A549 (cell line): ENCODE measurements at regions not wholly inside any gene's neighbourhood (a gene's known extent, or its start where the extent isn't known, plus 50 kb on each side); places are given as distances from the start of the nearest gene placed in this dataset.

Source experiments
- ATAC-seq, 2 experiments: fragments of 200-7000 bp in 1 of 2; fragments of >200 bp in 1 of 2; cut with Nextera tagmentation in 1 of 2; cut with Tn5 transposase in 1 of 2; 3 replicates each; pipeline versions ENCODE4 v1.8.0 to v1.9.1; 2018 to 2020; ENCODE audit warnings: mild to moderate bottlenecking in 1 of 2, moderate library complexity in 1 of 2
- CTCF ChIA-PET: fragments of 300-600 bp; sonication (Branson Sonifier 250); formaldehyde crosslinking; extraction: SDS; loops from one replicate; lab custom pipeline; 2021; ENCODE audit warnings: antibody characterized with exemption, inconsistent platforms; lab: Yijun Ruan, JAX
- POLR2A ChIA-PET: fragments of 350-600 bp; formaldehyde crosslinking; extraction: SDS; loops from one replicate; lab custom pipeline; 2021; ENCODE audit warnings: antibody characterized with exemption, inconsistent platforms; lab: Yijun Ruan, JAX
- DNase-seq, 2 experiments: peaks; one replicate each; pipeline versions ENCODE4 v3.0.0 to v3.0.0-alpha.2; 2011 to 2016; ENCODE audit warnings: low read depth in 1 of 2, low spot score in 1 of 2
- FAIRE-seq: peaks from 2 replicates; lab custom pipeline; 2011; peaks lifted over from hg19 to GRCh38; lab: Jason Lieb, UNC
- H3K27ac ChIP-seq, 2 experiments: fragments of >200 bp; sonication (Bioruptor Twin); formaldehyde crosslinking; 3 replicates each; pipeline ENCODE4 v1.5.1; 2016 to 2017
- H3K4me1 ChIP-seq: fragments of >200 bp; sonication (Bioruptor Twin); formaldehyde crosslinking; 3 replicates; pipeline ENCODE4 v1.6.1; 2016
- H3K4me2 ChIP-seq: fragments of >200 bp; sonication (Bioruptor Twin); formaldehyde crosslinking; 3 replicates; pipeline ENCODE4 v1.6.1; 2016
- H3K4me3 ChIP-seq: fragments of >200 bp; sonication (Bioruptor Twin); formaldehyde crosslinking; 3 replicates; pipeline ENCODE4 v1.5.1; 2016
- H3K9me3 ChIP-seq: fragments of >200 bp; sonication (Bioruptor Twin); formaldehyde crosslinking; 3 replicates; pipeline ENCODE4 v1.6.1; 2016
- CBX8 ChIP-seq: fragments of 200-600 bp; sonication (generic); IDR thresholded peaks from 2 replicates; pipeline ENCODE4 v1.6.1; 2016
- CEBPB ChIP-seq, 2 experiments: fragments of >200 bp in 1 of 2; sonication (Bioruptor Twin) in 1 of 2; formaldehyde crosslinking in 1 of 2; IDR thresholded peaks; 2 replicates each; pipeline ENCODE4 v1.6.1; 2012 to 2016
- CHD2 ChIP-seq: fragments of 150-350 bp; IDR thresholded peaks from 2 replicates; pipeline ENCODE4 v1.6.1; 2014; ENCODE audit warnings: low read length; ENCODE audit not compliant: partially characterized antibody
- CHD4 ChIP-seq: fragments of 200-600 bp; sonication (generic); IDR thresholded peaks from 2 replicates; pipeline ENCODE4 v1.6.1; 2016; ENCODE audit warnings: antibody characterized with exemption, mild to moderate bottlenecking, borderline replicate concordance
- EHF ChIP-seq: fragments of 250-450 bp; sonication (Bioruptor Pico); IDR thresholded peaks from 2 replicates; pipeline ENCODE4 v1.5.0; 2020; ENCODE audit warnings: mild to moderate bottlenecking
- ESRRA ChIP-seq: fragments of 150-350 bp; IDR thresholded peaks from 2 replicates; pipeline ENCODE4 v1.6.1; 2014; ENCODE audit warnings: mild to moderate bottlenecking, low read length, borderline replicate concordance
- FOSL2 ChIP-seq, 2 experiments: fragments of 450-650 bp in 1 of 2; fragments of >200 bp in 1 of 2; sonication (Bioruptor Twin) in 1 of 2; formaldehyde crosslinking; IDR thresholded peaks; 2 replicates each; pipeline versions ENCODE4 v1.5.0 to v1.6.1; 2016 to 2020; ENCODE audit warnings: mild to moderate bottlenecking in 1 of 2, moderate library complexity in 1 of 2
- HEYL ChIP-seq: fragments of 250-450 bp; sonication (Bioruptor Pico); IDR thresholded peaks from 2 replicates; pipeline ENCODE4 v1.8.0; 2021; ENCODE audit warnings: mild to moderate bottlenecking, moderate library complexity
- HOXB13 ChIP-seq: fragments of 250-450 bp; sonication (Bioruptor Pico); IDR thresholded peaks from 2 replicates; pipeline ENCODE4 v1.5.0; 2020; ENCODE audit warnings: low read depth, mild to moderate bottlenecking, moderate library complexity
- JUN ChIP-seq, 2 experiments: fragments of >200 bp; sonication (Bioruptor Twin); formaldehyde crosslinking; IDR thresholded peaks; 2 replicates in 1 of 2; 3 replicates in 1 of 2; pipeline ENCODE4 v1.6.1; 2016 to 2017
- JUNB ChIP-seq: fragments of >200 bp; sonication (Bioruptor Twin); formaldehyde crosslinking; IDR thresholded peaks from 2 replicates; pipeline ENCODE4 v1.6.1; 2016
- KDM1A ChIP-seq: fragments of 200-600 bp; sonication (generic); IDR thresholded peaks from 2 replicates; pipeline ENCODE4 v1.6.1; 2016; ENCODE audit warnings: low read depth, mild to moderate bottlenecking
- KDM5A ChIP-seq: fragments of 200-600 bp; sonication (generic); IDR thresholded peaks from 2 replicates; pipeline ENCODE4 v1.6.1; 2016; ENCODE audit warnings: antibody characterized with exemption, mild to moderate bottlenecking
- MAFK ChIP-seq: fragments of 450-650 bp; IDR thresholded peaks from 2 replicates; pipeline ENCODE4 v1.6.1; 2014; ENCODE audit not compliant: partially characterized antibody
- MAX ChIP-seq: IDR thresholded peaks from 2 replicates; pipeline ENCODE4 v1.6.1; 2012
- MYC ChIP-seq: IDR thresholded peaks from 2 replicates; pipeline ENCODE4 v1.6.1; 2012; ENCODE audit warnings: mild to moderate bottlenecking, inconsistent platforms, low read length, improper control_type of control experiment, borderline replicate concordance
- PHF8 ChIP-seq: fragments of 200-600 bp; sonication (generic); IDR thresholded peaks from 2 replicates; pipeline ENCODE4 v1.6.1; 2016; ENCODE audit warnings: low read depth, mild to moderate bottlenecking, antibody characterized with exemption, moderate library complexity, borderline replicate concordance
- RAD21 ChIP-seq, 2 experiments: fragments of >200 bp in 1 of 2; sonication (Bioruptor Twin) in 1 of 2; formaldehyde crosslinking in 1 of 2; IDR thresholded peaks in 1 of 2; conservative IDR thresholded peaks in 1 of 2; 2 replicates in 1 of 2; 3 replicates in 1 of 2; pipeline ENCODE4 v1.6.1; 2012 to 2018; ENCODE audit warnings: inconsistent platforms in 1 of 2
- RCOR1 ChIP-seq: fragments of 150-350 bp; IDR thresholded peaks from 2 replicates; pipeline ENCODE4 v1.6.1; 2014; ENCODE audit warnings: antibody characterized with exemption, low read length, low read depth
- RFX5 ChIP-seq: fragments of 450-650 bp; IDR thresholded peaks from 2 replicates; pipeline ENCODE4 v1.7.1; 2014; ENCODE audit warnings: antibody characterized with exemption, mild to moderate bottlenecking, moderate library complexity
- SREBF2 ChIP-seq: fragments of 450-650 bp; IDR thresholded peaks from 2 replicates; pipeline ENCODE4 v1.6.1; 2014; ENCODE audit warnings: mild to moderate bottlenecking, moderate library complexity
- TFCP2L1 ChIP-seq: fragments of 250-450 bp; sonication (Bioruptor Pico); IDR thresholded peaks from 2 replicates; pipeline ENCODE4 v1.5.0; 2021; ENCODE audit warnings: mild to moderate bottlenecking
- TP53 ChIP-seq: fragments of 250-450 bp; sonication (Bioruptor Pico); IDR thresholded peaks from 2 replicates; pipeline ENCODE4 v1.5.0; 2021; ENCODE audit warnings: mild to moderate bottlenecking, moderate library complexity
- ZC3H11A ChIP-seq: fragments of 450-650 bp; IDR thresholded peaks from 2 replicates; pipeline ENCODE4 v1.6.1; 2014; ENCODE audit warnings: antibody characterized with exemption, mild to moderate bottlenecking
- ZFP36 ChIP-seq: fragments of 450-650 bp; IDR thresholded peaks from 2 replicates; pipeline ENCODE4 v1.6.1; 2014; ENCODE audit warnings: borderline replicate concordance; ENCODE audit not compliant: partially characterized antibody
- ZNF302 ChIP-seq: fragments of 250-450 bp; sonication (Bioruptor Pico); IDR thresholded peaks from 2 replicates; pipeline ENCODE4 v1.9.0; 2021; ENCODE audit warnings: inconsistent platforms, mild to moderate bottlenecking, moderate library complexity
- WGBS: methylation state at CpG from one replicate; pipeline ENCODE4 v1.1.6; 2017; ENCODE audit errors: missing lambda C conversion rate; 5-methylcytosine and 5-hydroxymethylcytosine counted together
- TF ChIP-seq, protein P1 (sequence below): fragments of 250-450 bp; sonication (Bioruptor Pico); IDR thresholded peaks from 2 replicates; pipeline ENCODE4 v1.5.0; 2020; ENCODE audit warnings: low read depth, mild to moderate bottlenecking, moderate library complexity
- TF ChIP-seq, protein P2 (sequence below): fragments of 200-600 bp; sonication (generic); IDR thresholded peaks from 2 replicates; pipeline ENCODE4 v1.6.1; 2016; ENCODE audit warnings: antibody characterized with exemption, mild to moderate bottlenecking, moderate library complexity
- TF ChIP-seq, protein P3 (sequence below): IDR thresholded peaks from 2 replicates; pipeline ENCODE4 v1.6.1; 2012
- TF ChIP-seq, protein P4 (sequence below): fragments of 250-450 bp; sonication (Bioruptor Pico); IDR thresholded peaks from 2 replicates; pipeline ENCODE4 v1.5.0; 2021; ENCODE audit warnings: mild to moderate bottlenecking, moderate library complexity, borderline replicate concordance

DNA sequence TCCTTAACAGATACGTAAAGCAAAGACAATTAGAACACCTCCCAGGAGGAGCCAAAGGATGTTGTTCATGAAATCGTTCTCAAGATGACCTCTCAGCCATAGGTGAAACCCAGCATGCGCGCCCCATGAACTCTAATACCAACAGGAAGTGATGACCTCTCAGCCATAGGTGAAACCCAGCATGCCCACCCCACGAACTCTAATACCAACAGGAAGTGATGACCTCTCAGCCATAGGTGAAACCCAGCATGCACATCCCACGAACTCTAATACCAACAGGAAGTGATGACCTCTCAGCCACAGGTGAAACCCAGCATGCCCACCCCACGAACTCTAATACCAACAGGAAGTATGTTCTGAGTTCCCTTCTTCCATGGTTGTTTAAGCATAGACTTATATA, 205.2 kb upstream of the ADARB2 start:
- Histone ChIP-seq H3K27ac (no peak overlapping the region), H3K4me3 (no peak overlapping the region), H3K9me3 (no peaks in the 10 kb centered on the region), H3K4me2 (no peak overlapping the region), H3K4me1 (no peaks in the 10 kb centered on the region)
- 13% methylated on average over 7 of the region's 7 CpGs for WGBS
- no peak for ATAC-seq
- DNase-seq, result no peak
- no peak for TF ChIP-seq KDM1A
- TF ChIP-seq RCOR1, result no peak
- TF ChIP-seq ZNF302 (CRISPR knock-in tag), result no peak
- no peak for TF ChIP-seq PHF8
- no peak for TF ChIP-seq CHD2
- CTCF ChIA-PET, result no interaction called here
- no peak for FAIRE-seq
- POLR2A ChIA-PET, result no interaction called here

GRCh38 chr10:1939016-1939415, 201.7 kb upstream of the ADARB2 start:
- H3K4me1 ChIP-seq, result no peaks in the 10 kb centered on the region
- no peak for TF ChIP-seq TP53 (CRISPR knock-in tag)
- TF ChIP-seq MAX, result no peak
- no peak for TF ChIP-seq EHF
- TF ChIP-seq FOSL2 (IDR thresholded peaks at IDR 0.05), result no peak
- TF ChIP-seq FOSL2 (CRISPR knock-in tag; IDR thresholded peaks at IDR 0.05), result no peak
- no peak for TF ChIP-seq ZC3H11A
- no peak for TF ChIP-seq CBX8
- TF ChIP-seq HOXB13, result no peak
- TF ChIP-seq JUN (IDR thresholded peaks at IDR 0.05), result no peak
- no peak for TF ChIP-seq SREBF2
- no peak for TF ChIP-seq CHD4
- TF ChIP-seq MAFK, result no peak
- no peak for TF ChIP-seq HEYL (CRISPR knock-in tag)
- no peak for TF ChIP-seq ESRRA
- no peak for TF ChIP-seq MYC
- no peak for TF ChIP-seq KDM5A
- no peak for TF ChIP-seq ZFP36
- TF ChIP-seq RAD21 (conservative IDR thresholded peaks at IDR 0.05 in 1 of 2, IDR thresholded peaks at IDR 0.05 in 1 of 2), result no peak
- TF ChIP-seq, protein P1, sequence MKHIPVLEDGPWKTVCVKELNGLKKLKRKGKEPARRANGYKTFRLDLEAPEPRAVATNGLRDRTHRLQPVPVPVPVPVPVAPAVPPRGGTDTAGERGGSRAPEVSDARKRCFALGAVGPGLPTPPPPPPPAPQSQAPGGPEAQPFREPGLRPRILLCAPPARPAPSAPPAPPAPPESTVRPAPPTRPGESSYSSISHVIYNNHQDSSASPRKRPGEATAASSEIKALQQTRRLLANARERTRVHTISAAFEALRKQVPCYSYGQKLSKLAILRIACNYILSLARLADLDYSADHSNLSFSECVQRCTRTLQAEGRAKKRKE (CRISPR knock-in tag), result no peak
- DNase-seq (no peak), ATAC-seq (no peak), FAIRE-seq (no peak)
- 71% methylated on average over 17 of the region's 17 CpGs for WGBS
- CTCF ChIA-PET, result no interaction called here
- POLR2A ChIA-PET, result no interaction called here
- H3K4me2 ChIP-seq, result no peak overlapping the region
- H3K9me3 ChIP-seq, result no peaks in the 10 kb centered on the region
- H3K4me3 ChIP-seq, result no peak overlapping the region
- no peak overlapping the region for H3K27ac ChIP-seq

DNA sequence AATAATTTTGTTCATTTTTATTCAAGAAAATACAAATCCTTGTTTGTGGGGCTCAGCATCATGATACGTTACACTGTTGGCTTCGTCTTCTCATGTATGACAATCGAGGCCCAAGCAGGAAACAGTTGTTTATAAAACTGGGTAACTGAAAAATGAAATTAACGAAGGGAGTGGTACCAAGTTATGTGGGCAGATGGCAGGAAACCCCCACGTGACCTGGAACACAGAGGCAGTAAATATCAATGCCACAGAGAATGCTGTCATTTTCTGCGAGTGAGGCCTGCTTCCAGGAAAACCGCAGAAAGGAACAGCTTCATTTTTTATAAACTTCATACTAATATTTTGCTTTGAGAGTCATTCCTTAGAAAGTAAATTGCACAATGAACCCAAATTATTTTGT, 201.0 kb upstream of the ADARB2 start:
- 40% methylated on average over 7 of the region's 7 CpGs for WGBS
- no peak for DNase-seq
- H3K4me3 ChIP-seq, result no peak overlapping the region
- ATAC-seq, result no peak
- FAIRE-seq, result no peak
- no peak overlapping the region for H3K27ac ChIP-seq
- H3K4me2 ChIP-seq, result no peak overlapping the region
- CTCF ChIA-PET, result no interaction called here
- H3K9me3 ChIP-seq, result no peaks in the 10 kb centered on the region
- POLR2A ChIA-PET, result no interaction called here
- H3K4me1 ChIP-seq, result no peaks in the 10 kb centered on the region
- TF ChIP-seq RFX5, result no peak
- TF ChIP-seq ESRRA, result no peak
- no peak for TF ChIP-seq HOXB13
- TF ChIP-seq ZFP36, result no peak
- TF ChIP-seq, protein P2, sequence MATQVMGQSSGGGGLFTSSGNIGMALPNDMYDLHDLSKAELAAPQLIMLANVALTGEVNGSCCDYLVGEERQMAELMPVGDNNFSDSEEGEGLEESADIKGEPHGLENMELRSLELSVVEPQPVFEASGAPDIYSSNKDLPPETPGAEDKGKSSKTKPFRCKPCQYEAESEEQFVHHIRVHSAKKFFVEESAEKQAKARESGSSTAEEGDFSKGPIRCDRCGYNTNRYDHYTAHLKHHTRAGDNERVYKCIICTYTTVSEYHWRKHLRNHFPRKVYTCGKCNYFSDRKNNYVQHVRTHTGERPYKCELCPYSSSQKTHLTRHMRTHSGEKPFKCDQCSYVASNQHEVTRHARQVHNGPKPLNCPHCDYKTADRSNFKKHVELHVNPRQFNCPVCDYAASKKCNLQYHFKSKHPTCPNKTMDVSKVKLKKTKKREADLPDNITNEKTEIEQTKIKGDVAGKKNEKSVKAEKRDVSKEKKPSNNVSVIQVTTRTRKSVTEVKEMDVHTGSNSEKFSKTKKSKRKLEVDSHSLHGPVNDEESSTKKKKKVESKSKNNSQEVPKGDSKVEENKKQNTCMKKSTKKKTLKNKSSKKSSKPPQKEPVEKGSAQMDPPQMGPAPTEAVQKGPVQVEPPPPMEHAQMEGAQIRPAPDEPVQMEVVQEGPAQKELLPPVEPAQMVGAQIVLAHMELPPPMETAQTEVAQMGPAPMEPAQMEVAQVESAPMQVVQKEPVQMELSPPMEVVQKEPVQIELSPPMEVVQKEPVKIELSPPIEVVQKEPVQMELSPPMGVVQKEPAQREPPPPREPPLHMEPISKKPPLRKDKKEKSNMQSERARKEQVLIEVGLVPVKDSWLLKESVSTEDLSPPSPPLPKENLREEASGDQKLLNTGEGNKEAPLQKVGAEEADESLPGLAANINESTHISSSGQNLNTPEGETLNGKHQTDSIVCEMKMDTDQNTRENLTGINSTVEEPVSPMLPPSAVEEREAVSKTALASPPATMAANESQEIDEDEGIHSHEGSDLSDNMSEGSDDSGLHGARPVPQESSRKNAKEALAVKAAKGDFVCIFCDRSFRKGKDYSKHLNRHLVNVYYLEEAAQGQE, result no peak
- no peak for TF ChIP-seq HEYL (CRISPR knock-in tag)
- no peak for TF ChIP-seq CBX8
- TF ChIP-seq TFCP2L1, result no peak
- TF ChIP-seq, protein P3, sequence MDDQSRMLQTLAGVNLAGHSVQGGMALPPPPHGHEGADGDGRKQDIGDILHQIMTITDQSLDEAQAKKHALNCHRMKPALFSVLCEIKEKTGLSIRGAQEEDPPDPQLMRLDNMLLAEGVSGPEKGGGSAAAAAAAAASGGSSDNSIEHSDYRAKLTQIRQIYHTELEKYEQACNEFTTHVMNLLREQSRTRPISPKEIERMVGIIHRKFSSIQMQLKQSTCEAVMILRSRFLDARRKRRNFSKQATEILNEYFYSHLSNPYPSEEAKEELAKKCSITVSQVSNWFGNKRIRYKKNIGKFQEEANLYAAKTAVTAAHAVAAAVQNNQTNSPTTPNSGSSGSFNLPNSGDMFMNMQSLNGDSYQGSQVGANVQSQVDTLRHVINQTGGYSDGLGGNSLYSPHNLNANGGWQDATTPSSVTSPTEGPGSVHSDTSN, result no peak
- TF ChIP-seq CEBPB (IDR thresholded peaks at IDR 0.05), result no peak
- TF ChIP-seq JUNB, result no peak
- TF ChIP-seq, protein P4, sequence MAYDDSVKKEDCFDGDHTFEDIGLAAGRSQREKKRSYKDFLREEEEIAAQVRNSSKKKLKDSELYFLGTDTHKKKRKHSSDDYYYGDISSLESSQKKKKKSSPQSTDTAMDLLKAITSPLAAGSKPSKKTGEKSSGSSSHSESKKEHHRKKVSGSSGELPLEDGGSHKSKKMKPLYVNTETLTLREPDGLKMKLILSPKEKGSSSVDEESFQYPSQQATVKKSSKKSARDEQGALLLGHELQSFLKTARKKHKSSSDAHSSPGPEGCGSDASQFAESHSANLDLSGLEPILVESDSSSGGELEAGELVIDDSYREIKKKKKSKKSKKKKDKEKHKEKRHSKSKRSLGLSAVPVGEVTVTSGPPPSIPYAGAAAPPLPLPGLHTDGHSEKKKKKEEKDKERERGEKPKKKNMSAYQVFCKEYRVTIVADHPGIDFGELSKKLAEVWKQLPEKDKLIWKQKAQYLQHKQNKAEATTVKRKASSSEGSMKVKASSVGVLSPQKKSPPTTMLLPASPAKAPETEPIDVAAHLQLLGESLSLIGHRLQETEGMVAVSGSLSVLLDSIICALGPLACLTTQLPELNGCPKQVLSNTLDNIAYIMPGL (CRISPR knock-in tag), result no peak
